PC-9 (cell line): ENCODE measurements at regions not wholly inside any gene's neighbourhood (a gene's known extent, or its start where the extent isn't known, plus 50 kb on each side); places are given as distances from the start of the nearest gene placed in this dataset.

Experiments
- CTCF ChIP-seq: fragments of 200-600 bp; sonication (generic); conservative IDR thresholded peaks from 2 replicates; pipeline ENCODE4 v1.6.1; 2017; ENCODE audit warnings: mixed run types, antibody characterized with exemption, mild to moderate bottlenecking, moderate library complexity
- EZH2 ChIP-seq: fragments of 200-600 bp; sonication (generic); IDR thresholded peaks from 2 replicates; pipeline ENCODE4 v1.8.0; 2017; ENCODE audit warnings: antibody characterized with exemption, low read depth

DNA sequence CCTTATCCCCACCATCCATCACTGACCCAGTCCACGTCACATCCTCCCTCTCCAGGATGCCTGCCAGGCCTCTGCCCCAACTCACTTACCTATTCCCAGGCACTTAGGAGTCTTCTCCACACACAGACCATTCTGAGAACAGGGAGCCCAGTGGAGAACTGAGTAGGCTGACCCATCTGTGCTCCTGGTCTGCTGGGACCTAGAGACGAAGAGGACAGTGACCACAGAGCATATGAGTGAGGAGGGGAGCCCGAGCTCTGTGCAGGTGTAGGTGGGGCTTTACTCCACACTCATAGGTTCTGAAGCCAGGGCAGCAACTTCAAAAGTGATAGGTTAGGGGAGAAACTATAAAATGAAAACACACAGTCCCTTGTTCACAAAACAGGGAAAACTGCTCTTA is 130.0 kb downstream of the NDUFA10 start:
- no peak for TF ChIP-seq CTCF
- no peak for TF ChIP-seq EZH2
